Ureter (tissue), 1 donor: ENCODE measurements at regions not wholly inside any gene's neighbourhood (a gene's known extent, or its start where the extent isn't known, plus 50 kb on each side); places are given as distances from the start of the nearest gene placed in this dataset.
"Not testable (repeated sequence)": the region's sequence is repeated elsewhere in the genome, so short reads cannot be mapped to it uniquely, and the experiment has no call there.

Source experiments
- DNase-seq: peaks from one replicate; pipeline ENCODE4 v3.0.0-alpha.2; 2020; ENCODE audit warnings: low spot score
- donor health status: DM: yes; HTN: yes; CAD: no.

DNA sequence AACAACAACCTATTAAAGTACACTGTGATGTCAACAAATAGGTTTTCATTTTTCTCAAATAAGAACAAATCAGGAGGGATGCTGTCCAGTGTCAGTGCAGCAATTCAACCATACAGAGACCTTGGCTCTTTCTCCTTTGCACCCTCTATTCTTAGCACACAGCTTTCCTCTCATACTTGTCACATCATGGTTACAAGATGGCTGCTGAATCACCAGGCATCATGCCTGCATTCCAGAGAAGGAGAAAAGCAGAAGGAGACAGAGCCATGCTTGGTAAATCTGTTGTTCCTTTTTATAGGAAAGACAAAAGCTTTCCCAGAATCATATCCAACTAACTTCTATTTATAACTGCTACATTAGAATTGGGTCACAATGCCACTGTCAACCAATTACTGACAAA lies 124.7 kb upstream of the VLDLR start:
- no peak for DNase-seq

DNA sequence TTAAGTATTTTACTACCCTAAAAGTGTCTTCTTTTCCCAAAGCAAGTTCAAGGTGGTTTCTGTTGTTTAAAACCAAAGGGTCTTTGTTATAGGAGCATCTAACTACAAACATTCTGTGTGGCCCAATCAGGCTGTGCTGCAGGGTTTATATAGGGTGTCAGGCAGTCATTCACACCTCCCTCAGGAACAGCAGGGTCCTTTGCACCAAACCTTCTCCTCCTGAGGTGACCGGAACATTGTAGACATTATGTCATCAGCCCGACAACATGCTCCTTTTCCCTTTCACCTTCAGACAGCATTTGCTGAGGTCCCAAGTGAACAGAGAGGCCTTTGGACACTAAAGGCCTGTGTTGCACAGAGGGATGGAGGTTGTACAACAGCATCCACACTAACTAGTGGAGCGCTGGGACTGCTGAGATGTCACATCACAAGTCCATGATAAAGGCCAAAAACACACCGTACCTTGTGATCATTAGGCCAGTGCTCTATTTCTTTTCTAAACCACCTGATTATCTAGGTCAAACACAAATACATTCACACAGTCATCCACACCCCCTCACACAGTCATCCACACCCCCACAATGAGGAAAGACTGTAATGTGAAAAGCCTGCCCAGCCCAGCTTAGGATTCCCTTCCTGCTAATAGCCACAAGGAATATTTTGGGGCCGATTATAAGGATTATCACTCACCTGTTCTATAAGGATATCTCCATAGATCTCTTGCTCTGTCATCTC lies 123.8 kb upstream of the VLDLR start:
- no peak for DNase-seq

GRCh38 chr9:2502210-2502609 lies 119.4 kb upstream of the VLDLR start:
- DNase-seq: no peak

DNA sequence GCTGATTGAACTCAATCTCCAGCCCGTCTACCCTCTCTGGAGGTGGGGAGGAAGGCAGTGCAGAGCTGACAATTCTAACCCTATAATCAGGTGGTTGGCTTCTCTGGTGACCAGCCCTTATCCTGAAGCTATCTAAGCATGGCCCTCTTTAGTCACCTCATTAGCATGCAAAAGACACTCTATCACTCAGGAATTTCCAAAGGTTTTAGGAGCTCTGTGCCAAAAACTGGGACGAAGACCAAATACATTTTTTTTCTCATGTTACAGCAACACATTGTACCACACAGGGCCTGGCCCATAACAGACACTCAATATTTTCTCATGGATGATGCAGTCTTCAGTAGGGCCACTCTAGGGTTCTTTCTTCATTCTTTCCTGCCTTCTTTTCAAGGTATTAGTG lies 118.8 kb upstream of the VLDLR start:
- no peak for DNase-seq

DNA sequence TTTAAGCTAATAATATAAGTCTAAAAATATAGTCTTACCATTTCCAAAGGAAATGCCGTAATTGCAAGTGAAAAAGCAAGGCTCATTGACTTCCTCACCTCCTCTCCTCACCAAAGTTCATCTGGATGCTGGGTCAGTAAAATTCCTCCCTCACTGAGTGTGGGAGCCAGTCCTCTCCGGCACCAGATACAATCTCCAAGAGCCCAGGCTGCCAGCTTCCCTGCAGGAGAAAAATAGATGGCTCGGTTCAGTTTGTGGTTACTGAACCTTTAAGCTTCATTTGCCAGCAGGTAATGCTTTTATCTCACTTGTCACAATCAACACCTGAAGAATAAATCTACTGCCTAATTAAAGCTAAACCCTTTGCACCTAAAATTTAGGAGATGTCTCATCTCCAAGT lies 115.3 kb upstream of the VLDLR start:
- no peak for DNase-seq

DNA sequence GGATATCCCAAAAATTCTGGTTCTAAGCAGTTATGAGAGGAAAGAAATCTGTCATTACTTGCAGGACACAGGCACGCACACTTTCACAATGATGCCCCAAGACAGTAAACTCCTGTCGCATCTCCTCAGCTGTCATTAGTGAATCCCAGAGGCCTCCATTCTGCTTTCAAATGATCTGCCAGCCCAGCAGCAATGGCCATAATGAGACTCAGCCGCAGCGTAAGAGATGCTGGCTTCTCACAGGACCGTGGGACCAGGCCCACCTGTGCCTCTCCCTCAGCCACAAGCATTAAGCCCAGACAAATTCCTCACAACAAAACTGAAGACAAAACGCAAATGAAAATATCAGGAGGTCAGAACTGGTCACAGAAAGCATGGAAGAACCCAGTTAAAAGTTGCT lies 98.0 kb upstream of the VLDLR start:
- no peak for DNase-seq

DNA sequence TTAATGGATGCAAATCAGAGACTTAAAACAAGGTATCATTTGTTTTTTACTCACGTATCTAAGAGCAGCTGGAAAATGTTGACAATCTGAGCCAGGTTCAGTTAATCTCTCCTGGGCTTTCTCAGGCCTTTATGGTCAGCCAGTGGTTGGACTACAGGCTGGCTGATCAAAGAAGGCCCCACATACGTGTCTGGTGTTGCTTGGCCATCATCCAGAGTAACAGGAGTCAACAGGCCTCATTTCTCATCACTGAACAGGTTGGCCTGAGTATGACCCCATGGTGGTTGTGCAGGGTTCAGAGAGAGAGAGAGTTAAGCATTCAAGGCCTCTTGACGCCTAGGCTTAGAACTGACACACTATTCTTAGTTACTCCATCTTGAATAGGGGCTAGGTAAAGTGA lies 97.0 kb upstream of the VLDLR start:
- DNase-seq: no peak

DNA sequence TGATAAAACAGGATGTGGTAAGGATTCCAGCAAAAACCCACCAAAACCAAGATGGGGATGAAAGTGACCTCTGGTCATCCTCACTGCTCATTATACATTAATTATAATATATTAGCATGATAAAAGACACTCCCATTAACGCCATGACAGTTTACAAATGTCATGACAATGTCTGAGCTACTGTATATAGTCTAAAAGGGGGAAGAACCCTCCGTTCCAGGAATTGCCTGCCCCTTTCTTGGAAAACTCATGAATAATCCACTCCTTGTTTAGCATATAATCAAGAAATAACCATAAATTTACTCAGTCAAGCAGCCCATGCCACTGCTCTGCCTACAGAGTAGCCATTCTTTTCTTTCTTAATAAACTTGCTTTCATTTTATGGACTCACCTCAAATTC lies 96.4 kb upstream of the VLDLR start:
- no peak for DNase-seq

- no peak for DNase-seq
Observed at GRCh38 chr9:2526071-2526828, 95.3 kb upstream of the VLDLR start.

GRCh38 chr9:2531481-2531880 lies 90.1 kb upstream of the VLDLR start:
- DNase-seq: no peak

DNA sequence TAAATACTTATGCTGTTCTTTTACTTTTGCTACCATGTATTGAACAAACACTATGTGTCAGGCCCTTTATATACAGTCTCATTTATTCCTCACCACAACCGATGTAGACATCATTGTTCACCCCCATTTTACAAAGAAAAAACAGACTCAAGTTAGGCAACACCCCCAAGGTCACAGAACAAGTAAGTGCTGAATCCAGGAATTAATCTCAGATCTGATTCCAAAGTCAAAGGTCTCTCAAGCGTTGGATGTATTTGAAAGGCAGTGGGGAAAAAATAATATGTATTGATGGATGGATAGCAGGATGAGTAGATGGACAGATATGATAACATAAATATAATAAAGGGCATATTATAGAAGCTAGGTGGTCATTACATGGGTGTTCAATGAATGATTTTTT lies 85.1 kb upstream of the VLDLR start:
- DNase-seq: no peak

DNA sequence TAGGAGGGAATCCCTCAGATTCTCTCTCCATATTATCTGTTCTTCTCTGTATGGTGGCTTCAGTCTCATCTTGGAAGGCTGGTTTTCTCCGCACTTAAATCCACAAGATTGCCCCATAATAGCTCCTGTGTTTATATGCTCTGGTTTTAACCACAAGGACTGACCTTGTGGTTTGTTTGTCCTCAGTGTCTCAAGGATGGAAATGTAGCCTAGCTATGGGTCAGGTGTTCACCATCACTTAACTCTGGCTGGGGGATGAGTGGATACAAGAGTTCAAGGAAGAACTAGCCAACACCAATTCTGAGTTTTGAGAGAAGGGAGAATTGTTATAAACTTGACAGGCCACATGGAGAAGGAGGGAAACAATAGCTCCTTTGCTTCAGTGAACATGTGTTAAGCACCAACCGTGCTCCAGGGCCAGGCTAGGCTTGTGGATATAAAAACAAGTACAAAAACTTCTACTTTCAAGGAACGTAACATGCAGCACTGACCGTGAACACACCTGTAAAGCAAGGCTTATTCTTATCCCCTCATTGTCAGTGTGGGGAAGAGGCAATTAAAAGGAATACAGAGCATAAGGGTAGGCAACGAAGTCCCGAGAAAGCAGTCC lies 75.6 kb upstream of the VLDLR start:
- no peak for DNase-seq

DNA sequence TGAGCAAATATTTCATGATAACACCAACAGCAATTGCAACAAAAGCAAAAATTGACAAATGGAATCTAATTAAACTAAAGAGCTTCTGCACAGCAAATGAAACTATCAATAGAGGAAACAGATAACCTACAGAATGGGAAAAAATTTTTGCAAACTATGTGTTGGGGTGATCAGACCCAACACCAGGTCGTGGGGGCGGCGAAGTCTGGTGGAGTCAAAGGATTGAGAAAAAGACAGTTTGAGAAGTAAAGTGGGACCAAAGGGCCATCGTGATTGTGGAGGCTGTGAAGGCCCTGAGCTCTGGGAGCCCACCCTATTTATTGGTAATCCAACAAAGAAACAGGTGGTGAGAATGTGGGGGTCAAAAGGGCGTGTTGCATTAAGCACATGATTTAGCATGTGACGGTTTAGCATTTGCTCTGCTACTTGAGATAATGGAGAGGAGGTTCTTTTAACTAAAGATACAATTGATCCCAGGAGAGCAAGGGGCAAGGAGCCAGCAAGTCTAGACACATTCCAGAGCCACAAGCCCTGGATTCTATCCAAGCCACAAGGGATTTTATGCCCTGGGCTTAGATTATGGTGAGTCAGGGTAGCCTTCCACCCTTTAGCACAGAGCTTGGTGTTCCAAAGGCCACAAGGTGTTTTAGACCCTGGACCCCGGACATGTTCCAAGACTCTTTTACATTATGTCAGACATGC lies 65.5 kb upstream of the VLDLR start:
- not testable (repeated sequence) for DNase-seq

GRCh38 chr9:2557693-2558092 lies 63.9 kb upstream of the VLDLR start:
- DNase-seq: no peak

- DNase-seq: peak; percentile 64
Observed at GRCh38 chr9:2559192-2560152, 62.1 kb upstream of the VLDLR start.

GRCh38 chr9:2560180-2560579 lies 61.4 kb upstream of the VLDLR start:
- DNase-seq: no peak

GRCh38 chr9:2565676-2566340 lies 55.8 kb upstream of the VLDLR start:
- no peak for DNase-seq

- DNase-seq: no peak
Observed at GRCh38 chr9:2567922-2568321, 53.7 kb upstream of the VLDLR start.

DNA sequence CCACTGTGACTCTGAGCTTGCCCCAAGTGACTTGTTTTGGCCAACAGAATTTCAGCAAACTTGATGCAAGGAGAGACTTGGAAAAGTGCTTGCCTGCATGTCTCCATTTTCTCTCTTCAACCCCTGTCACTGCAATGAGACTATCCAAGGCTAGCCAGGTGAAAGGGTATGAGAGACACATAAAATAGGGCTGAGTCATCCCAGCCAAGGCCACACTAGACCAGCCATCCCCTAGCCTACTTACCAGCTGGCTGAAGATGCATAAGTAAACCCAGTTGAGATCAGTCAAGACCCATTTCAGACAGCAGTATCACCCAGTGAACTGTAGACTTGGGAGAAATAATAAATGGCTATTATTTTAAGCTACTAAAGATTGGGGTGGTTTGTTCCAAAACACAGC lies 52.9 kb upstream of the VLDLR start:
- no peak for DNase-seq

- DNase-seq: peak; percentile 89
Observed at GRCh38 chr9:2570615-2571479, 50.7 kb upstream of the VLDLR start.
